Tibial artery (tissue), 4 donors: ENCODE measurements at regions not wholly inside any gene's neighbourhood (a gene's known extent, or its start where the extent isn't known, plus 50 kb on each side); places are given as distances from the start of the nearest gene placed in this dataset.

Experiments used
- DNase-seq, 2 donors: peaks; one replicate each; pipeline ENCODE4 v3.0.0-alpha.2; 2019
- H3K27ac ChIP-seq, 2 donors: fragments of 200-600 bp; sonication (generic) in 1 of 2; 1 replicate in 1 of 2; 2 replicates in 1 of 2; pipeline ENCODE4 v1.5.1; 2018 to 2019; ENCODE audit warnings: mild to moderate bottlenecking in 1 of 2
- H3K27me3 ChIP-seq, 2 donors: fragments of 200-600 bp; sonication (generic) in 1 of 2; one replicate each; pipeline versions ENCODE4 v1.5.1 to v1.6.0; 2016 to 2019
- H3K36me3 ChIP-seq, 3 donors: fragments of 200-600 bp; sonication (generic) in 2 of 3; one replicate each; pipeline ENCODE4 v1.5.1; 2016 to 2019; ENCODE audit warnings: mild to moderate bottlenecking in 2 of 3
- H3K4me1 ChIP-seq, 4 donors: fragments of 200-600 bp; sonication (generic) in 2 of 4; 1 replicate in 3 of 4; 2 replicates in 1 of 4; pipeline ENCODE4 v1.5.1; 2016 to 2019
- H3K4me3 ChIP-seq, 2 donors: fragments of 200-600 bp; sonication (generic) in 1 of 2; 1 replicate in 1 of 2; 2 replicates in 1 of 2; pipeline ENCODE4 v1.5.1; 2018 to 2019; ENCODE audit warnings: mild to moderate bottlenecking in 2 of 2
- H3K9me3 ChIP-seq, 3 donors: fragments of 200-600 bp; sonication (generic) in 1 of 3; one replicate each; pipeline ENCODE4 v1.5.1; 2016 to 2019
- intact Hi-C: fragments of 100-400 bp; cut with DNase I; formaldehyde crosslinking; loops from one replicate; pipeline ENCODE4 v1.15.0; 2023; ENCODE audit warnings: low total_unique reads
- TF ChIP-seq, protein P1 (sequence below), 2 experiments: fragments of 200-600 bp in 1 of 2; fragments of 450-650 bp in 1 of 2; IDR thresholded peaks; one replicate each; pipeline ENCODE4 v1.5.1; 2017 to 2019; ENCODE audit warnings: antibody characterized with exemption in 2 of 2, mild to moderate bottlenecking in 1 of 2, moderate library complexity in 1 of 2

DNA sequence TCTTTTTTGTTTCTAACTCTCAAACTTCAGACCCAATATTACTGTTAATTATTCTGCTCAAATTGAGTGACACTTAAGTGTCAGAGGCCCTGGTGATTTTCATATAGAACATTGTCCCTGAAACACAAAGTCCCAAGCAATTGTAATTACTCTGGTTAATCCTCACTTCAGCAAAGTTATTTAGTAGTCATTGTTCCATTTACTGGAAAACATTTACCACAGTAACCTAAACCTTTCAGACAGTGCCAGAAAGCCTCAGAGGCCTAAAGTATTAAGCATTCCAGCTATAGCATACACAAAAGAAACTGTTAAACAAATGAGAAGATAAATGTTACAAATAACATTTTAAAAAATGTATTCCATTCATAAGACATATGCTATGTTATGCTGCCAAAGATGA is 237.2 kb upstream of the CDH6 start:
- Histone ChIP-seq H3K9me3 (peaks cover 0 to 4% (median 0%) of the 10 kb centered on the region in 3 donors), H3K4me1 (peaks cover 0 to 15% (median 0%) of the 10 kb centered on the region in 4 donors), H3K36me3 (no peaks in the 10 kb centered on the region), H3K4me3 (no peak overlapping the region), H3K27ac (no peak overlapping the region), H3K27me3 (no peaks in the 10 kb centered on the region)
- no peak for DNase-seq
- TF ChIP-seq, protein P1, sequence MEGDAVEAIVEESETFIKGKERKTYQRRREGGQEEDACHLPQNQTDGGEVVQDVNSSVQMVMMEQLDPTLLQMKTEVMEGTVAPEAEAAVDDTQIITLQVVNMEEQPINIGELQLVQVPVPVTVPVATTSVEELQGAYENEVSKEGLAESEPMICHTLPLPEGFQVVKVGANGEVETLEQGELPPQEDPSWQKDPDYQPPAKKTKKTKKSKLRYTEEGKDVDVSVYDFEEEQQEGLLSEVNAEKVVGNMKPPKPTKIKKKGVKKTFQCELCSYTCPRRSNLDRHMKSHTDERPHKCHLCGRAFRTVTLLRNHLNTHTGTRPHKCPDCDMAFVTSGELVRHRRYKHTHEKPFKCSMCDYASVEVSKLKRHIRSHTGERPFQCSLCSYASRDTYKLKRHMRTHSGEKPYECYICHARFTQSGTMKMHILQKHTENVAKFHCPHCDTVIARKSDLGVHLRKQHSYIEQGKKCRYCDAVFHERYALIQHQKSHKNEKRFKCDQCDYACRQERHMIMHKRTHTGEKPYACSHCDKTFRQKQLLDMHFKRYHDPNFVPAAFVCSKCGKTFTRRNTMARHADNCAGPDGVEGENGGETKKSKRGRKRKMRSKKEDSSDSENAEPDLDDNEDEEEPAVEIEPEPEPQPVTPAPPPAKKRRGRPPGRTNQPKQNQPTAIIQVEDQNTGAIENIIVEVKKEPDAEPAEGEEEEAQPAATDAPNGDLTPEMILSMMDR (IDR thresholded peaks at IDR 0.05): no peak
- intact Hi-C loops: no loop called here

GRCh38 chr5:30937070-30937469 is 256.4 kb upstream of the CDH6 start:
- Histone ChIP-seq H3K36me3 (no peaks in the 10 kb centered on the region), H3K27ac (no peak overlapping the region), H3K9me3 (no peaks in the 10 kb centered on the region), H3K4me1 (no peaks in the 10 kb centered on the region), H3K27me3 (no peaks in the 10 kb centered on the region), H3K4me3 (no peak overlapping the region)
- DNase-seq: no peak
- TF ChIP-seq, protein P1 (IDR thresholded peaks at IDR 0.05): no peak
- intact Hi-C loops: no loop called here

DNA sequence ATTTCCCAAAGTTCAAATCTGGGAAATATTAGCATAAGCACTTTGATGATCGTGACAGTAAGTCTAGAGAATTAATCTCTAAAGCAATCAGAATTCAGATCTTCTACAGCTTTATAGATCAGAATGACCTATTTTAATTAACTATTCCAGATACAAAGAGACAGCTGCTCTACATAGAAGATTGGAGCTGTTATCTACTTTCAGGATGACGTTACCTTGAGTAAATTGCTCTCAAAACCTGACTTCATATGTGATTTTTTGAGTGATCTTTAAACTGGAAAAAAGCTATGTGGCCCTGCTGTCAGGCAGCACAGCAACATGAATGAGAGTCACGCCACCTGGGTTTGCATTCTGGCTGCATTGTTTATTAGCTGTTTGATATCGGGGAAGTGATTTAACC is 259.9 kb upstream of the CDH6 start:
- Histone ChIP-seq H3K27ac (no peak overlapping the region), H3K27me3 (no peaks in the 10 kb centered on the region), H3K4me3 (no peak overlapping the region), H3K4me1 (no peaks in the 10 kb centered on the region), H3K9me3 (no peaks in the 10 kb centered on the region), H3K36me3 (no peaks in the 10 kb centered on the region)
- no peak for DNase-seq
- TF ChIP-seq, protein P1 (IDR thresholded peaks at IDR 0.05): no peak
- intact Hi-C loops: no loop called here

DNA sequence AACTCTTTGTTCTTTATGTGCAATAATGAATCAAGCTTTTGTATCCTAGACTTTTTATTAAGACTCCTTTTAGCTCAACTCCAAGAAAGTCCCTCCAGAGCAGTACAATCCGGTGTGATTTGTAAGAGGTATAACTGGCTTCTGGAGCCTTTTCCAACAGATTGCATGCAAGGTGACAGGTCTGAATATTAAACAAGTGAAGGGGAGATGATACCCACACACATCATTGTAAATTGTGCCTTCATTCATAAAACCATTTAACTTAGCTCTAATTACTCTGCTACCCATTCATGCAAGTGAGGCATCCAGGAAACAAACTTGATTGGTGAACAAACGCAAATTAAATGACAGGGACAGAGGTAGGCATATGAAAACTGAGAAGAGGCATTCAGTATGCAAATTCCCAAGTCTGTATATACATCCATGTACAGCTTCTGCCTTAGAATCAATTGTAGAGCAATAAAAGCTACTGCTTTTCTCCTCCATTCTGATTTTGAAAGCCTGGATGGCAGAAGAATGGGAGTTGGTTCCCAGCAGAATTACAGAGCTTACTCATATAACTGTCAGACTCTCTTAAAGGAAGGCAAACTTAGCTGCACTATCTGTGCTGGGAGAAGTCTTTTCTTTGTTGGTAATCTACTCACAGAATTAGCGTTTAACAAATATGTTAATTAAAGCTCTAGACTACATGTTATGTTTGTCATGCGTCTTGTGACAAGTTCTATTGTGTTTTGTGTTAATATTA is 261.0 kb upstream of the CDH6 start:
- no peaks in the 10 kb centered on the region for H3K9me3 ChIP-seq
- H3K36me3 ChIP-seq: no peaks in the 10 kb centered on the region
- no peak for DNase-seq
- intact Hi-C loops: no loop called here
- no peaks in the 10 kb centered on the region for H3K27me3 ChIP-seq
- no peaks in the 10 kb centered on the region for H3K4me1 ChIP-seq
- H3K4me3 ChIP-seq: no peak overlapping the region
- TF ChIP-seq, protein P1 (IDR thresholded peaks at IDR 0.05): no peak
- no peak overlapping the region for H3K27ac ChIP-seq

DNA sequence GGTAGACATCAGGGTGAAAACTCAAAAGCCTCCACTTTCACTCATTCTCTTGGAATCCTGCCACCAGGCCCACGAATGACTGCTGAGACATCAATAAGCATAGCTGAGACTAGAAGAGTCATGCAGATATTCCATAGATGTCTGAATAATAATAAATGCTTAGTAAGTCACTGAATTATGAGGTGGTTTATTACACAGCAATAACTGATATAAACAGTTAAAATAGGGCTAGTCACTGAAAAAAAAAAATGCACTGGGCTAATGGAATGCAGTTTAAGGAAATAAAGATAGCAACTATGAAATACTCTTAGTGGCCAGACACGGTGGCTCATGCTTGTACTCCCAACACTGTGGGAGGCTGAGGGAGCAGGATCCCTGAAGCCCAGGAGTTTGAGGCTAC is 262.8 kb upstream of the CDH6 start:
- no peaks in the 10 kb centered on the region for H3K27me3 ChIP-seq
- no peaks in the 10 kb centered on the region for H3K4me1 ChIP-seq
- H3K4me3 ChIP-seq: no peak overlapping the region
- DNase-seq: no peak
- TF ChIP-seq, protein P1 (IDR thresholded peaks at IDR 0.05): no peak
- H3K27ac ChIP-seq: no peak overlapping the region
- H3K36me3 ChIP-seq: no peaks in the 10 kb centered on the region
- H3K9me3 ChIP-seq: no peaks in the 10 kb centered on the region
- intact Hi-C loops: no loop called here
